RCC 7860 (cell line): ENCODE measurements at regions not wholly inside any gene's neighbourhood (a gene's known extent, or its start where the extent isn't known, plus 50 kb on each side); places are given as distances from the start of the nearest gene placed in this dataset.

ENCODE experiments used
- DNase-seq: peaks from one replicate; pipeline ENCODE4 v3.0.0-alpha.2; 2015; ENCODE audit warnings: low spot score
- FAIRE-seq: peaks from 2 replicates; lab custom pipeline; 2012; peaks lifted over from hg19 to GRCh38; lab: Jason Lieb, UNC

- no peak for FAIRE-seq
- DNase-seq = no peak
These were observed 139.0 kb upstream of the ZFHX3 start for GRCh38 chr16:73186752-73187601.

DNA sequence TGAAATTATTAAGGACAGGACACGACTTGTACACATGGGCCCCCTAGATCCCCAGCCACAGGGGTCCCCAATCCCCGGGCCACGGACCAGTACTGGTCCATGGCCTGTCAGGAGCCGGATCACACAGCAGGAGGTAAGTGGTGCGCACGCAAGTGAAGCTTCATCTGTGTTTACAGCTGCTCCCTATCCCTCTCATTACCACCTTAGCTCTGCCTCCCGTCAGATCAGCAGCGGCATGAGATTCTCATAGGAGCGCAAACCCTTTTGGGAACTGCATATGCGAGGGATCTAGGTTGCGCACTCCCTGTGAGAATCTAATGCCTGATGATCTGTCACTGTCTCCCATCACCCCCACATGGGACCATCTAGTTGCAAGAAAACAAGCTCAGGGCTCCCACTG, 137.8 kb upstream of the ZFHX3 start:
- no peak for DNase-seq
- FAIRE-seq = no peak

DNA sequence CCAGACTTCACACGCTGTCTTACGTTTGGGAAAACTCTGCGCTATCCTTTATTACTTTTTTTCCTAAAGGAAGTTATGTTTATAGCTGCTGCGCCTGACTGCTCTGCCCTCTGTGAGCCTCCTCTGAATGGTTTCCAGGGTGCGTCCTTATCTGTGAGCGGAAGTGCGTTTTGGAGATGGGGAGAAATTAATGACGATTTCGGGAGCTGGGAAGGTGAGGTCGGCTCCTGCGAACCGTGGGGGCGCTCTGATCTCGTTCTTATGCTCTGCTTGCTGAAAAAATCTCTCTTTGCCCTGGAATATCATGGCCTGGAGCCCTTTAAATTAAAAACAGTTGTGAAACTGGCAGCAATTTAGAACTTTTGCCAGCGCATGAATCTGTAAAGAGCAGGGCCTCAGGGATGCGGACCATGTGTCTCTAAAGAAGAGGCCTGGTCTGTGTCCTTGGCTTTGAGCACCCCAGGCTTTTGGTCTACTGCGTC, 135.7 kb upstream of the ZFHX3 start:
- DNase-seq = no peak
- no peak for FAIRE-seq

- DNase-seq (no peak), FAIRE-seq (no peak)
These were observed 131.9 kb upstream of the ZFHX3 start for GRCh38 chr16:73179705-73180331.

GRCh38 chr16:73177729-73178295, 129.9 kb upstream of the ZFHX3 start:
- no peak for DNase-seq
- no peak for FAIRE-seq

DNA sequence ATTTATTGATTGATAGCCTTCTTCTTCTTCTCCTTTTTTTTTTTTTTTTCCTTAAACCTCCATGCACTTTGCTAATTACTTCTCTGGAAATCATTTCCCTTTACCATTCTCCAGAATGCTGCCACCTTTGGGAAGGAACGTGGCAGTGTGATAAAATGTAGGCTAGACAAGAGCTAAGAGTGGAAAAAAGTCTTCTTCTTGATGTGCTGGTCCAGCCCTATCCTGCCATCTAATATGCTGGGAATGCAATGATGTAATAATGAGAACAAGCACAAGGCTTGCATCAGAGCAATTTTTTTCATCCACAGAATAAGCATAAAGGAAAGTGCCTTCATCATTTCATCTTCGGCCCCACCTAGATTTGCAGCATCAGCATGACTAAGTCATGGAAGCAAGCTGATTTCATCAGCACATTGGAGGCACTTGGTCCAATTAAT, 128.7 kb upstream of the ZFHX3 start:
- DNase-seq (peak; percentile 57), FAIRE-seq (no peak)

- DNase-seq = no peak
- FAIRE-seq = no peak
These were observed 125.2 kb upstream of the ZFHX3 start for GRCh38 chr16:73172973-73173709.

GRCh38 chr16:73172241-73172972, 124.5 kb upstream of the ZFHX3 start:
- FAIRE-seq (no peak), DNase-seq (no peak)

DNA sequence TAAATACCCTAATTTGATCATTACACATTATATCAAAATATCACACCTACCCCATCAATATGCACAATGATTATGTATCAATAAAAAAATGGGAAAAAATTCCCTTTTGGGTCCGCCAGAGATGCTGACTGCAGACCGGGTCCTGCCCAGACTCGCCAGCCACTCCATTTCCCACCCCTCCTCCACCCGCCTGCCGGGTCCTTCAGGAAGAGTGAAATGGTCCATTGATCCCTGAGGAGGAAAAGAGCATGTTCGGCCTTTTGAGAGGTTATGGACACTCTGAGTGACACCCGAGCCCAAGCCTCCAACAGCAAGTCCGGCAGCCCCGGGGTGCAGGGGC, 123.9 kb upstream of the ZFHX3 start:
- no peak for FAIRE-seq

GRCh38 chr16:73171380-73171779, 123.5 kb upstream of the ZFHX3 start:
- FAIRE-seq (no peak), DNase-seq (no peak)

More for the DNA sequence above, 123.9 kb upstream of the ZFHX3 start:
- DNase-seq = no peak

DNA sequence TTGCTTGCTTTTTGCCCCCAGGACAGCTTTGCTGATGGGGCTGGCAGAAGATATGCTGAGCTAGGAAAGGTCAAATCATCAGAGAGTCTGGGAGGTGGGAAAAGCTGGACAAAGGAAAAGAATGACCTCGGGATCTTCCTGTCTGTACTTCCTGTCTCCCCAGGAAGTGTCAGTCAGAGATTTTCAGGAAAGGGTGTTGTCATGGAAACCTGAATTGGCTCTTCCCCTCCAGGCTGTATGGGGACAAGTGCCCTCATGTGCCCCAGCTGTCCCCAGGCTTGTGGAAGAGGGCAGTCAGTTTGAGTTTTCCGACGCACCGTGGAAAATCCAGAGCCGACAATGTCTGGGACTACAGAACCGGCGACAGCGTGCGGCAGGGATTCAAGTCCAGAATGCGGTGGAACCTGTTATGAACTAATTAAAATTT, 122.7 kb upstream of the ZFHX3 start:
- DNase-seq (no peak), FAIRE-seq (no peak)

DNA sequence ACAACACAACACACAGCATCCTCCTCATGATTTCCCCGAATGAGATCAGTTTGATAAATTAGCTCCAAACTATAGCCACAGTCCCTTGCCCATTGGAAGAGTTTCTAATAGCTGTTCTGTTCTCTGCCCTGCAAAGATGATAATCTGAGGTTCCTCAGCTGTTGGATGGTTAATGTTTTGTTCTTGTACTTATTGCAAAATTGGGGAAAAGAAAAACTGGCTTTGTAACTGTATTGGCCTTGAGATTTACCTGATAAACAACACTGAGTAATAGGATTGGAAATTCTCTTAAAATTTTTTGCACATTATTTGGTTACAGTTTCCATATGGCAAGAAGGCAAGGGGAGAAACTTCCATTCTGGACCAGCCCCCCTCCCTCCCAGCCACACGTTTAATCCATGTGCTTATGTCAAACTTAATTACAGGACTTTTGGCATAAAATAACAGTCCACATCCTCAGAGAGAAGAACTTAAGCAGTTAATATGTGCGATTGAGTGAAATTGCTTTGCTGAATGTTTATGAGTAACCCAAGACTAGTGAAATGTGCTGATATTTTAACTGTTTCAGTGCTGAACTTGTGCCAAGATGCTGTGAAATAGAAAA, 119.1 kb upstream of the ZFHX3 start:
- FAIRE-seq = no peak

GRCh38 chr16:73166441-73166851, 118.5 kb upstream of the ZFHX3 start:
- FAIRE-seq (no peak), DNase-seq (no peak)

More for the DNA sequence above, 119.1 kb upstream of the ZFHX3 start:
- DNase-seq = no peak

DNA sequence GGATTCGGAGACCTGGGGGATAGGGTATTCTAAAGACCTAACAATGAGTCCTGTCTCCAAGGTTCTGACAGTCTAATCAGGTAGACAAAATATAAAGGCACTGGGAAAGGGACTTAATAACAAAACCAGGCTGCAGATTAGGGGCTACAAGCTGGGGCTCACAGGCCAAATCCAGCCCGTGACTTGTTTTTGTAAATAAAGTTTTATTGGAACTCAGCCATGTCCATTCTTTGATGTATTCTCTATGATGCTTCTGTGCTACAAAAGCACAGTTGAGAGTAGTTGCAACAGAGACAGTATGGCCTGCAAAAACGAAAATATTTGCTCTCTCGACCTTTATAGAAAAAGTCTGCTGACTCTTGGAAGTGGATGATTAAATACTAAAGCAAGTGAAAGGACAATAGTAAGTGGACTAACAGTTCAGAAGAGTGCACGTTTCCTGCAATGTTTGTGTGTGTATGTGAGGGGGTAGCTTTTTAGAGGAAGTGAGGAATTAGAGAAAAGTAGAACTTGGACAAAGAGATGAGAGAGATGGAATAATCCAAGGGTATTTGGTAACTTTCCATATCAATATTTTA, 115.4 kb upstream of the ZFHX3 start:
- no peak for DNase-seq
- FAIRE-seq = no peak

GRCh38 chr16:73161977-73162376, 114.0 kb upstream of the ZFHX3 start:
- no peak for DNase-seq
- no peak for FAIRE-seq

GRCh38 chr16:73159296-73159695, 111.4 kb upstream of the ZFHX3 start:
- DNase-seq = no peak
- FAIRE-seq = no peak

GRCh38 chr16:73157861-73158260, 109.9 kb upstream of the ZFHX3 start:
- DNase-seq (no peak), FAIRE-seq (no peak)

- FAIRE-seq = no peak
- DNase-seq = no peak
These were observed 106.3 kb upstream of the ZFHX3 start for GRCh38 chr16:73154063-73154870.
